H1 (cell line): ENCODE measurements at regions not wholly inside any gene's neighbourhood (a gene's known extent, or its start where the extent isn't known, plus 50 kb on each side); places are given as distances from the start of the nearest gene placed in this dataset.

ENCODE experiments used
- CTCF ChIA-PET: fragments of 300-600 bp; sonication (Branson Sonifier 250); formaldehyde crosslinking; loops from one replicate; lab custom pipeline; 2021; ENCODE audit not compliant: partially characterized antibody; lab: Charles Lee
- POLR2A ChIA-PET: fragments of 300-600 bp; sonication (Branson Sonifier 250); formaldehyde crosslinking; loops from one replicate; lab custom pipeline; 2021; ENCODE audit warnings: inconsistent platforms; ENCODE audit not compliant: partially characterized antibody; lab: Charles Lee
- DNase-seq, 2 experiments: peaks; one replicate each; pipeline versions ENCODE4 v3.0.0 to v3.0.0-alpha.2; 2010 to 2022; ENCODE audit warnings: low spot score in 2 of 2, low read depth in 1 of 2, mixed read lengths in 1 of 2
- FAIRE-seq: peaks from 2 replicates; lab custom pipeline; 2011; peaks lifted over from hg19 to GRCh38; lab: Jason Lieb, UNC
- H2AFZ ChIP-seq: 2 replicates; pipeline ENCODE4 v1.8.1; 2012; ENCODE audit warnings: low read length, inconsistent platforms
- H2AK5ac ChIP-seq: 2 replicates; pipeline ENCODE4 v1.6.1; 2013; ENCODE audit warnings: low read depth, low read length
- H2BK120ac ChIP-seq: replicated peaks from 2 replicates; pipeline ENCODE3; 2013; ENCODE audit warnings: low read depth, low read length, inconsistent platforms
- H2BK12ac ChIP-seq: 2 replicates; pipeline ENCODE4 v1.6.1; 2013; ENCODE audit warnings: low read depth, low read length
- H2BK15ac ChIP-seq: 2 replicates; pipeline ENCODE4 v1.6.1; 2013; ENCODE audit warnings: low read length
- H2BK20ac ChIP-seq: 2 replicates; pipeline ENCODE4 v1.6.1; 2013; ENCODE audit warnings: low read length
- H2BK5ac ChIP-seq: 2 replicates; pipeline ENCODE4 v1.6.1; 2013; ENCODE audit warnings: low read depth, low read length
- H3K14ac ChIP-seq: 2 replicates; pipeline ENCODE4 v1.6.1; 2013; ENCODE audit warnings: inconsistent platforms; ENCODE audit not compliant: insufficient read length
- H3K18ac ChIP-seq: 2 replicates; pipeline ENCODE4 v1.6.1; 2013; ENCODE audit warnings: low read length; ENCODE audit errors: extremely low read depth
- H3K23ac ChIP-seq: 2 replicates; pipeline ENCODE4 v1.6.1; 2013; ENCODE audit warnings: inconsistent platforms; ENCODE audit not compliant: insufficient read length
- H3K23me2 ChIP-seq: 2 replicates; pipeline ENCODE4 v1.6.1; 2013; ENCODE audit warnings: low read depth, low read length
- H3K27ac ChIP-seq: 2 replicates; pipeline ENCODE4 v1.6.1; 2011; ENCODE audit warnings: low read depth, low read length, inconsistent platforms
- H3K27me3 ChIP-seq, 4 experiments: replicated peaks in 1 of 4; 1 replicate in 1 of 4; 2 replicates in 3 of 4; pipeline versions ENCODE4 v1.6.1 to v1.8.1; 2011 to 2013; ENCODE audit warnings: low read length in 3 of 4, mild to moderate bottlenecking in 3 of 4, inconsistent platforms in 2 of 4, mixed read lengths in 2 of 4, moderate library complexity in 1 of 4; ENCODE audit not compliant: control insufficient read depth in 3 of 4, insufficient read depth in 3 of 4; ENCODE audit errors: extremely low read depth in 1 of 4
- H3K36me3 ChIP-seq, 4 experiments: 2 replicates each; pipeline versions ENCODE4 v1.6.1 to v1.8.1; 2011 to 2013; ENCODE audit warnings: mild to moderate bottlenecking in 4 of 4, low read length in 3 of 4, moderate library complexity in 2 of 4, control low read depth in 1 of 4, inconsistent platforms in 1 of 4; ENCODE audit not compliant: insufficient read depth in 4 of 4, control insufficient read depth in 2 of 4
- H3K4ac ChIP-seq: replicated peaks from 2 replicates; pipeline ENCODE3; 2013; ENCODE audit warnings: low read length, low read depth, mixed read lengths, inconsistent platforms; ENCODE audit not compliant: insufficient read length
- H3K4me1 ChIP-seq, 4 experiments: replicated peaks in 1 of 4; 1 replicate in 1 of 4; 2 replicates in 3 of 4; pipeline versions ENCODE4 v1.6.1 to v1.8.1; 2011 to 2013; ENCODE audit warnings: low read length in 3 of 4, inconsistent platforms in 2 of 4, mixed read lengths in 1 of 4; ENCODE audit not compliant: insufficient read depth in 4 of 4, control insufficient read depth in 3 of 4
- H3K4me2 ChIP-seq, 2 experiments: 2 replicates each; pipeline versions ENCODE4 v1.6.1 to v1.8.1; 2011 to 2013; ENCODE audit warnings: low read depth in 2 of 2, low read length in 2 of 2, control low read depth in 1 of 2, inconsistent platforms in 1 of 2, mild to moderate bottlenecking in 1 of 2; ENCODE audit not compliant: insufficient read depth in 1 of 2
- H3K4me3 ChIP-seq, 4 experiments: fragments of 200-600, 300-600 bp in 1 of 4; sonication (generic), shearing (Covaris generic), sonication (Bioruptor Twin) in 1 of 4; 2 replicates each; pipeline versions ENCODE4 v1.5.1 to v1.8.1; 2011 to 2016; ENCODE audit warnings: low read length in 4 of 4, low read depth in 3 of 4, control low read depth in 2 of 4, inconsistent platforms in 2 of 4, mild to moderate bottlenecking in 2 of 4, mixed read lengths in 1 of 4, moderate library complexity in 1 of 4; ENCODE audit not compliant: insufficient read depth in 2 of 4; ENCODE audit errors: extremely low read depth in 1 of 4
- H3K56ac ChIP-seq: replicated peaks from 2 replicates; pipeline ENCODE3; 2013; ENCODE audit warnings: low read depth, mild to moderate bottlenecking, mixed read lengths, low read length, inconsistent platforms; ENCODE audit not compliant: insufficient read length
- H3K79me1 ChIP-seq: 2 replicates; pipeline ENCODE4 v1.6.1; 2013; ENCODE audit warnings: low read depth, low read length, control low read depth
- H3K79me2 ChIP-seq, 2 experiments: 2 replicates each; pipeline versions ENCODE4 v1.6.1 to v1.8.1; 2012 to 2013; ENCODE audit warnings: low read length in 2 of 2, mild to moderate bottlenecking in 2 of 2, inconsistent platforms in 1 of 2; ENCODE audit not compliant: insufficient read depth in 2 of 2, control insufficient read depth in 1 of 2
- H3K9ac ChIP-seq, 4 experiments: replicated peaks in 1 of 4; 1 replicate in 1 of 4; 2 replicates in 3 of 4; pipeline versions ENCODE4 v1.6.1 to v1.8.1; 2011 to 2013; ENCODE audit warnings: low read depth in 3 of 4, low read length in 3 of 4, control low read depth in 2 of 4, mild to moderate bottlenecking in 2 of 4, moderate library complexity in 2 of 4, inconsistent platforms in 1 of 4; ENCODE audit errors: extremely low read depth in 1 of 4
- H3K9me3 ChIP-seq, 2 experiments: 2 replicates each; pipeline versions ENCODE4 v1.6.1 to v1.8.1; 2012 to 2013; ENCODE audit warnings: mild to moderate bottlenecking in 2 of 2, moderate library complexity in 2 of 2, control low read depth in 1 of 2, inconsistent platforms in 1 of 2, low read depth in 1 of 2, low read length in 1 of 2, mixed read lengths in 1 of 2; ENCODE audit not compliant: insufficient read depth in 2 of 2
- H4K20me1 ChIP-seq, 2 experiments: replicated peaks in 1 of 2; 2 replicates each; pipeline versions ENCODE3 to v1.8.1; 2011 to 2013; ENCODE audit warnings: inconsistent platforms in 2 of 2, low read length in 2 of 2, mild to moderate bottlenecking in 1 of 2; ENCODE audit not compliant: insufficient read depth in 2 of 2, control insufficient read depth in 1 of 2
- H4K5ac ChIP-seq: 2 replicates; pipeline ENCODE4 v1.6.1; 2013; ENCODE audit warnings: low read length, low read depth, mixed read lengths, inconsistent platforms; ENCODE audit not compliant: insufficient read length
- H4K8ac ChIP-seq: 2 replicates; pipeline ENCODE4 v1.8.0; 2013; ENCODE audit warnings: mild to moderate bottlenecking, moderate library complexity, low read length, inconsistent platforms; ENCODE audit not compliant: insufficient read depth; ENCODE audit errors: extremely low read depth
- H4K91ac ChIP-seq: replicated peaks from 2 replicates; pipeline ENCODE3; 2013; ENCODE audit warnings: low read length, mixed read lengths, inconsistent platforms; ENCODE audit not compliant: insufficient read length
- BCL11A ChIP-seq, 2 experiments: IDR thresholded peaks; one replicate each; pipeline ENCODE4 v1.6.1; 2011; ENCODE audit warnings: low read depth in 2 of 2, low read length in 2 of 2, mild to moderate bottlenecking in 2 of 2
- CTBP2 ChIP-seq: IDR thresholded peaks from 2 replicates; pipeline ENCODE4 v1.7.0; 2011; ENCODE audit warnings: borderline replicate concordance, mild to moderate bottlenecking, moderate library complexity, mixed read lengths, low read length; ENCODE audit not compliant: insufficient read depth, insufficient read length
- HDAC2 ChIP-seq, 2 experiments: fragments of 300-600 bp in 1 of 2; sonication (generic) in 1 of 2; IDR thresholded peaks; 2 replicates each; pipeline ENCODE4 v1.6.1; 2011 to 2012; ENCODE audit warnings: low read depth in 2 of 2, low read length in 2 of 2, mild to moderate bottlenecking in 2 of 2, moderate library complexity in 2 of 2, borderline replicate concordance in 1 of 2, inconsistent platforms in 1 of 2
- HDAC6 ChIP-seq: IDR thresholded peaks from one replicate; pipeline ENCODE4 v1.7.1; 2012; ENCODE audit warnings: low read depth, mild to moderate bottlenecking, inconsistent platforms, low read length, moderate library complexity
- JUN ChIP-seq: IDR thresholded peaks from 2 replicates; pipeline ENCODE4 v1.6.1; 2011; ENCODE audit warnings: low read depth, mild to moderate bottlenecking, improper control_type of control experiment, low read length
- KDM5A ChIP-seq: fragments of 200-600 bp; IDR thresholded peaks from 2 replicates; pipeline ENCODE4 v1.7.1; 2012; ENCODE audit warnings: mild to moderate bottlenecking, low read length, inconsistent platforms, mixed read lengths
- PHF8 ChIP-seq: fragments of 200-600 bp; sonication (generic); conservative IDR thresholded peaks from 2 replicates; pipeline ENCODE4 v1.7.1; 2012; ENCODE audit warnings: low read depth, mild to moderate bottlenecking, inconsistent platforms, low read length, moderate library complexity
- POLR2AphosphoS5 ChIP-seq: IDR thresholded peaks from 2 replicates; pipeline ENCODE4 v1.6.1; 2011; ENCODE audit warnings: low read depth, low read length
- SIRT6 ChIP-seq: IDR thresholded peaks from one replicate; pipeline ENCODE4 v1.7.1; 2012; ENCODE audit warnings: low read length, inconsistent platforms
- SIX5 ChIP-seq: IDR thresholded peaks from 2 replicates; pipeline ENCODE4 v1.6.1; 2011; ENCODE audit warnings: mild to moderate bottlenecking, low read depth, low read length
- SRF ChIP-seq: IDR thresholded peaks from 2 replicates; pipeline ENCODE4 v1.6.1; 2011; ENCODE audit warnings: mild to moderate bottlenecking, low read depth, low read length, moderate library complexity
- TAF1 ChIP-seq: IDR thresholded peaks from 2 replicates; pipeline ENCODE4 v1.6.1; 2011; ENCODE audit warnings: mild to moderate bottlenecking, low read depth, low read length
- TAF7 ChIP-seq: optimal IDR thresholded peaks from 2 replicates; pipeline ENCODE3; 2011; ENCODE audit warnings: low read depth, mild to moderate bottlenecking, inconsistent platforms, low read length, moderate library complexity, borderline replicate concordance
- ZNF274 ChIP-seq: IDR thresholded peaks from 2 replicates; pipeline ENCODE4 v1.7.0; 2012; ENCODE audit warnings: low read length, borderline replicate concordance; ENCODE audit errors: extremely low read depth
- WGBS, 2 experiments: shearing (Covaris generic) in 1 of 2; methylation state at CpG; one replicate each; pipeline versions ENCODE4 v1.1.6 to v1.1.7; 2013 to 2015; ENCODE audit warnings: low lambda C conversion rate in 2 of 2, mixed read lengths in 2 of 2, inconsistent platforms in 1 of 2, low coverage in 1 of 2, missing lambda C conversion rate in 1 of 2; ENCODE audit not compliant: insufficient replicate concordance in 2 of 2, insufficient coverage in 1 of 2, insufficient read length in 1 of 2; ENCODE audit errors: extremely low coverage in 1 of 2, missing lambda C conversion rate in 1 of 2; 5-methylcytosine and 5-hydroxymethylcytosine counted together
- TF ChIP-seq, protein P1 (sequence below): IDR thresholded peaks from 2 replicates; pipeline ENCODE4 v1.6.1; 2011; ENCODE audit warnings: low read depth, mild to moderate bottlenecking, low read length; ENCODE audit not compliant: insufficient read depth

- Histone ChIP-seq H2BK5ac (no peak overlapping the region), H2AFZ (0 out of 2 replicates have a peak overlapping the region, but pooled peaks have one; percentile 19), H3K23me2 (peaks cover 2% of the 10 kb centered on the region; the same call in 1 of the 2 replicates), H3K9ac (no peak overlapping the region), H3K23ac (no peak overlapping the region), H3K27me3 (no peaks in the 10 kb centered on the region), H4K5ac (no peak overlapping the region), H3K79me2 (no peaks in the 10 kb centered on the region), H2BK15ac (no peak overlapping the region), H3K4ac (no peak overlapping the region), H3K79me1 (no peaks in the 10 kb centered on the region), H3K4me1 (no peaks in the 10 kb centered on the region), H2BK20ac (no peak overlapping the region), H3K9me3 (no peaks in the 10 kb centered on the region), H3K4me3 (no peak overlapping the region), H3K27ac (no peak overlapping the region), H2BK12ac (no peak overlapping the region), H3K56ac (no peak overlapping the region), H3K14ac (no peak overlapping the region), H3K4me2 (no peak overlapping the region), H3K18ac (no peak overlapping the region), H4K8ac (no peak overlapping the region), H2AK5ac (no peak overlapping the region), H4K91ac (no peak overlapping the region), H2BK120ac (no peak overlapping the region), H4K20me1 (no peaks in the 10 kb centered on the region), H3K36me3 (no peaks in the 10 kb centered on the region)
- ChIA-PET CTCF (no interaction called here), POLR2A (no interaction called here)
- WGBS, 2 experiments = 96% methylated on average over 4 of the region's 4 CpGs; no CpG with 5 or more reads in 1 of the 2 experiments
- DNase-seq (no peak), FAIRE-seq (no peak)
- no peak for TF ChIP-seq BCL11A (IDR thresholded peaks at IDR 0.05; ENCODE audit: low read depth in 2 of 2, low read length in 2 of 2)
- no peak for TF ChIP-seq PHF8
- no peak for TF ChIP-seq HDAC6
- TF ChIP-seq POLR2AphosphoS5 = no peak
- no peak for TF ChIP-seq SIX5
- no peak for TF ChIP-seq SIRT6
- TF ChIP-seq, protein P1, sequence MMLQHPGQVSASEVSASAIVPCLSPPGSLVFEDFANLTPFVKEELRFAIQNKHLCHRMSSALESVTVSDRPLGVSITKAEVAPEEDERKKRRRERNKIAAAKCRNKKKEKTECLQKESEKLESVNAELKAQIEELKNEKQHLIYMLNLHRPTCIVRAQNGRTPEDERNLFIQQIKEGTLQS = no peak
- TF ChIP-seq JUN = no peak
- no peak for TF ChIP-seq TAF7
- TF ChIP-seq KDM5A = no peak
- TF ChIP-seq TAF1 = no peak
- TF ChIP-seq HDAC2 (IDR thresholded peaks at IDR 0.05; ENCODE audit: borderline replicate concordance in 1 of 2, low read depth in 2 of 2, low read length in 2 of 2) = no peak
- no peak for TF ChIP-seq CTBP2
- no peak for TF ChIP-seq SRF
- TF ChIP-seq ZNF274 = no peak
Observed at GRCh38 chr5:147052519-147052918, 174.0 kb upstream of the PPP2R2B start.
